SK-N-SH (cell line): ENCODE measurements at regions not wholly inside any gene's neighbourhood (a gene's known extent, or its start where the extent isn't known, plus 50 kb on each side); places are given as distances from the start of the nearest gene placed in this dataset.

Experiments
- CTCF ChIA-PET: fragments of 300-600, 350-600 bp; formaldehyde crosslinking; extraction: SDS; loops from one replicate; lab custom pipeline; 2021; lab: Yijun Ruan, JAX
- POLR2A ChIA-PET: fragments of 350-600 bp; sonication (Branson Sonifier 250); formaldehyde crosslinking; extraction: SDS; loops from one replicate; lab custom pipeline; 2020; ENCODE audit warnings: antibody characterized with exemption, inconsistent platforms; lab: Yijun Ruan, JAX
- DNase-seq: peaks from one replicate; pipeline ENCODE4 v3.0.0; 2012
- H2AFZ ChIP-seq: fragments of 200-600 bp; sonication (generic); 2 replicates; pipeline ENCODE4 v1.8.1; 2016; ENCODE audit warnings: antibody characterized with exemption, mild to moderate bottlenecking, low read depth
- H3F3A ChIP-seq: fragments of 200-600 bp; sonication (generic); replicated peaks from 2 replicates; pipeline ENCODE3; 2016; ENCODE audit warnings: antibody characterized with exemption, mild to moderate bottlenecking; ENCODE audit not compliant: insufficient read depth
- H3K27ac ChIP-seq, 2 experiments: fragments of 200-500 bp in 1 of 2; fragments of 200-600 bp in 1 of 2; sonication (Bioruptor generic) in 1 of 2; sonication (generic), shearing (Covaris generic) in 1 of 2; 2 replicates each; pipeline versions ENCODE4 v1.5.1 to v1.6.1; 2014 to 2016; ENCODE audit warnings: low read depth in 2 of 2, inconsistent platforms in 1 of 2, low read length in 1 of 2, mild to moderate bottlenecking in 1 of 2, mixed read lengths in 1 of 2
- H3K27me3 ChIP-seq: fragments of 200-600 bp; sonication (generic), shearing (Covaris generic); 2 replicates; pipeline ENCODE4 v1.6.1; 2016; ENCODE audit warnings: mixed run types; ENCODE audit not compliant: insufficient read depth
- H3K36me3 ChIP-seq, 2 experiments: fragments of 200-500 bp in 1 of 2; fragments of 200-600 bp in 1 of 2; sonication (Bioruptor generic) in 1 of 2; sonication (generic) in 1 of 2; replicated peaks in 1 of 2; 2 replicates each; pipeline versions ENCODE3 to v1.5.1; 2014 to 2016; ENCODE audit warnings: low read length in 1 of 2, mild to moderate bottlenecking in 1 of 2; ENCODE audit not compliant: insufficient read depth in 2 of 2, control insufficient read depth in 1 of 2
- H3K4me1 ChIP-seq, 2 experiments: fragments of 200-500 bp in 1 of 2; fragments of 200-600 bp in 1 of 2; sonication (Bioruptor generic) in 1 of 2; sonication (generic), shearing (Covaris generic) in 1 of 2; 2 replicates each; pipeline versions ENCODE4 v1.5.1 to v1.6.1; 2014 to 2016; ENCODE audit warnings: low read depth in 1 of 2, low read length in 1 of 2, mixed run types in 1 of 2; ENCODE audit not compliant: insufficient read depth in 2 of 2, control insufficient read depth in 1 of 2
- H3K4me2 ChIP-seq: fragments of 200-600 bp; sonication (generic), shearing (Covaris generic); 2 replicates; pipeline ENCODE4 v1.6.1; 2017; ENCODE audit warnings: mixed run types
- H3K4me3 ChIP-seq, 2 experiments: fragments of 200-500 bp in 1 of 2; fragments of 200-600 bp in 1 of 2; sonication (Bioruptor generic) in 1 of 2; sonication (generic), shearing (Covaris generic) in 1 of 2; 2 replicates each; pipeline versions ENCODE4 v1.5.1 to v1.8.1; 2014 to 2016; ENCODE audit warnings: low read depth in 2 of 2, inconsistent platforms in 1 of 2, low read length in 1 of 2, mild to moderate bottlenecking in 1 of 2, mixed read lengths in 1 of 2, moderate library complexity in 1 of 2
- H3K79me2 ChIP-seq: fragments of 200-600 bp; sonication (generic); 2 replicates; pipeline ENCODE4 v1.8.1; 2017; ENCODE audit warnings: mild to moderate bottlenecking; ENCODE audit not compliant: insufficient read depth
- H3K9ac ChIP-seq: fragments of 200-600 bp; sonication (generic); 2 replicates; pipeline ENCODE4 v1.6.1; 2017; ENCODE audit warnings: mixed run types
- H3K9me2 ChIP-seq: fragments of 200-600 bp; sonication (generic); 2 replicates; pipeline ENCODE4 v1.6.1; 2017; ENCODE audit warnings: mixed run types
- H3K9me3 ChIP-seq: fragments of 200-600 bp; sonication (generic); 2 replicates; pipeline ENCODE4 v1.6.1; 2017; ENCODE audit warnings: mixed run types, mild to moderate bottlenecking, moderate library complexity
- H4K20me1 ChIP-seq: fragments of 200-600 bp; sonication (generic); 2 replicates; pipeline ENCODE4 v1.6.1; 2017; ENCODE audit warnings: mild to moderate bottlenecking, mixed run types; ENCODE audit not compliant: insufficient read depth
- CHD2 ChIP-seq: fragments of 150-350 bp; IDR thresholded peaks from 2 replicates; pipeline ENCODE4 v1.6.1; 2018; ENCODE audit warnings: low read length; ENCODE audit not compliant: partially characterized antibody
- EP300 ChIP-seq, 2 experiments: IDR thresholded peaks; 2 replicates each; pipeline versions ENCODE4 v1.4.0 to v1.6.1; 2012; ENCODE audit warnings: borderline replicate concordance in 1 of 2, low read depth in 1 of 2, low read length in 1 of 2
- FOXJ3 ChIP-seq: sonication (generic); formaldehyde crosslinking; IDR thresholded peaks from 2 replicates; pipeline ENCODE4 v1.5.1; 2020; ENCODE audit warnings: mild to moderate bottlenecking, missing genetic modification reagents
- FOXM1 ChIP-seq: IDR thresholded peaks from 2 replicates; pipeline ENCODE4 v1.4.0; 2012; ENCODE audit warnings: low read depth, mild to moderate bottlenecking
- GABPA ChIP-seq: IDR thresholded peaks from 2 replicates; pipeline ENCODE4 v1.4.0; 2012; ENCODE audit warnings: low read depth, mild to moderate bottlenecking
- REST ChIP-seq: IDR thresholded peaks from 2 replicates; pipeline ENCODE4 v1.6.1; 2012; ENCODE audit warnings: mild to moderate bottlenecking, low read depth, low read length, moderate library complexity
- RFX5 ChIP-seq: IDR thresholded peaks from 2 replicates; pipeline ENCODE4 v1.6.1; 2012; ENCODE audit warnings: mild to moderate bottlenecking, improper control_type of control experiment, low read length
- SIN3A ChIP-seq: IDR thresholded peaks from 2 replicates; pipeline ENCODE4 v1.6.1; 2012; ENCODE audit warnings: low read depth, mild to moderate bottlenecking, low read length, moderate library complexity, borderline replicate concordance
- TAF1 ChIP-seq: IDR thresholded peaks from 2 replicates; pipeline ENCODE4 v1.6.1; 2012; ENCODE audit warnings: low read depth, mild to moderate bottlenecking, low read length, moderate library complexity, borderline replicate concordance
- TEAD4 ChIP-seq: IDR thresholded peaks from 2 replicates; pipeline ENCODE4 v1.4.0; 2012; ENCODE audit warnings: mild to moderate bottlenecking, borderline replicate concordance; ENCODE audit not compliant: insufficient read depth
- YY1 ChIP-seq: IDR thresholded peaks from 2 replicates; pipeline ENCODE4 v1.4.0; 2012; ENCODE audit warnings: low read depth, mild to moderate bottlenecking
- WGBS: methylation state at CpG from one replicate; pipeline ENCODE4 v1.1.6; 2017; ENCODE audit warnings: low lambda C conversion rate; 5-methylcytosine and 5-hydroxymethylcytosine counted together

GRCh38 chr1:219330669-219331068, 157.0 kb downstream of the LYPLAL1 start:
- no peaks in the 10 kb centered on the region for H3K9me2 ChIP-seq
- ChIA-PET POLR2A (interaction anchor here (0.6 kb wide), 1 partner anchor 43 kb away, joined by 3 read pairs; no protein-coding TSS in a partner anchor), CTCF (no interaction called here)
- H3K27ac ChIP-seq = no peak overlapping the region; a peak in 1 of 4 replicates
- H3K27me3 ChIP-seq = no peaks in the 10 kb centered on the region
- DNase-seq = no peak
- WGBS = 95% methylated on average over 2 of the region's 2 CpGs
- H3K4me3 ChIP-seq = no peak overlapping the region
- H3K9ac ChIP-seq = no peak overlapping the region
- TF ChIP-seq YY1 (no peak), CHD2 (no peak), FOXM1 (no peak), GABPA (no peak), REST (no peak), TEAD4 (no peak), TAF1 (no peak), RFX5 (no peak), EP300 (IDR thresholded peaks at IDR 0.05; ENCODE audit: borderline replicate concordance in 1 of 2, low read depth in 1 of 2, low read length in 1 of 2) (no peak), SIN3A (no peak)
- H3K4me1 ChIP-seq = peaks cover 0 to 18% of the 10 kb centered on the region in 2 experiments; a peak in 2 of 4 replicates
- H3K36me3 ChIP-seq = no peaks in the 10 kb centered on the region
- H4K20me1 ChIP-seq = no peaks in the 10 kb centered on the region
- H3K9me3 ChIP-seq = no peaks in the 10 kb centered on the region
- H2AFZ ChIP-seq = no peak overlapping the region
- H3F3A ChIP-seq = peaks cover 6% of the 10 kb centered on the region
- no peak overlapping the region for H3K4me2 ChIP-seq
- H3K79me2 ChIP-seq = no peaks in the 10 kb centered on the region

- CTCF ChIA-PET = no interaction called here
- H3K9me2 ChIP-seq = no peaks in the 10 kb centered on the region
- TF ChIP-seq FOXJ3 (CRISPR knock-in tag) (no peak), EP300 (IDR thresholded peaks at IDR 0.05; ENCODE audit: borderline replicate concordance in 1 of 2, low read depth in 1 of 2, low read length in 1 of 2) (0 out of 4 replicates have a peak, but pooled peaks of 1 of the 2 experiments have one; percentile 1)
- TF ChIP-seq, all 33 proteins: peak for 1
- DNase-seq = no peak
- Histone ChIP-seq H3F3A (peaks cover 12% of the 10 kb centered on the region), H3K4me2 (0 out of 2 replicates have a peak overlapping the region, but pooled peaks have one; percentile 14), H3K27ac (peak overlapping the region in 1 of 2 experiments; percentile 55; a peak in 3 of 4 replicates), H3K4me1 (peaks cover 0 to 23% of the 10 kb centered on the region in 2 experiments; a peak in 2 of 4 replicates), H3K27me3 (no peaks in the 10 kb centered on the region), H3K79me2 (no peaks in the 10 kb centered on the region), H2AFZ (no peak overlapping the region), H3K9ac (peak overlapping the region; percentile 50), H4K20me1 (no peaks in the 10 kb centered on the region), H3K9me3 (no peaks in the 10 kb centered on the region), H3K36me3 (no peaks in the 10 kb centered on the region), H3K4me3 (no peak overlapping the region)
- POLR2A ChIA-PET = no interaction called here
Observed at GRCh38 chr1:219330001-219330400, 156.3 kb downstream of the LYPLAL1 start.
